ENCODE measurements at regions not wholly inside any gene's neighbourhood (a gene's known extent, or its start where the extent isn't known, plus 50 kb on each side); places are given as distances from the start of the nearest gene placed in this dataset.
A peak's percentile ranks its signal among the peaks of the same experiment; 100 is the strongest.

DNA sequence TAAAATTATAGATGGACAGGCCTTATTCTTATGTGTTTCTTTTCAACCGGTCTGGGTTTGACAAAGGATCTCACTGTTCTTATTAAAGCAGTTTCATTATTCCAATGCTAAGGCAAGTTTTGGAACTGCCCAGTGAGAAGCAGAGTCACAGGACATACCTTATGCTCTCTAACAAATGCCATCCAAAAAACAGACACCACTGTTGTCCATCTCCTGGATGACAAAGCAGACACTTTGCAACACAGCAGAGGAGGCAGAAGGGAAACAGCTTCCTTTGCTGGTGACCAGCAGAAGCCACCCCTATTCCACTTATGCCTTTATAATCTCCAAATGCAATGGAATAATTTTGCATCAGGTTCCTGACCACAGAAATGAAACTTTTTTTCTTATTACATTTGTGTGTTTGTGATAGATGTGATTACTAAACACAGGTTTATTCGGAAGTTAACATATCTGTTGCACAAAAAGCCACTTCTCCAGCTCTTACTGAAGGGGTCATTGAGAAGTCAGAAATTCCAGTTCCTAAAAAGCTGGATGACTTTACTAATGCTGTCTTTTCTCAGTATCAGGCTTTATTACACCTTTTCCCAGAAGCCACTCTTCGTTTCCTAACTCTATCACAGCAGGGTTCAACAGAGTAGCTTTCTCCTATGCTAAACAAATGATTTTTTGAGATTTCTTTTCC lies 115.6 kb downstream of the BTG1 start:
- DNase-seq, result no peak

DNA sequence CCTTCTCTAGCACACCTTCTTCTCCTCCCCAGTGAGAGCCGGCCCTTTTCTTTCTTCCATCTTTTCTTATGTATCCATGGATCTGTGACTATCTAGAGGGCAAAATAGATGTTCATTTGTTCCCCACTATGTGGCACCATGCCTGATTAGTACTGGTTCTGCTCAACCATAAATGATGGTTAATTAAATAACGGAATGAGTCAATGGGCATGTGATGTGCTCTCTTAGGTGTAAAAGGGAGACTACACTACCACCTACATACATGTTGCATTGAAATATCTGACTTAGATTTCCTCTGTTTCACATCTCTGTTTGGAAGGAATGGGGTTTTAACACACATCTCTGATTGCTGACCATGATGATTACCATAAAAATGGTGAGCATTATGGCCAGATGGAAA lies 116.5 kb downstream of the BTG1 start:
- no peak for DNase-seq

DNA sequence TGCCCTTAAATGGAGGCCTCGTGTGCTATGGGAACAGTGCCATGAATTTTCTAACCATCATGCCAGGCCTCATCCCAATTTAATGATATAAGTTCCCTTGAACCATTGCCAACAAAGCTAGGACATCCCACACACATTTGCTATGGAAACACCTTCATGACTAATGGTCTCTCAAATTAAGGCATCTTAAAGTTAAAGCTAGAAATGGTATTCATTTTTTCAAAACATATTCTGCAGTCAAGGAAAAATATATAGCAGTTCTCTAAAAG lies 117.3 kb downstream of the BTG1 start:
- no peak for DNase-seq

DNA sequence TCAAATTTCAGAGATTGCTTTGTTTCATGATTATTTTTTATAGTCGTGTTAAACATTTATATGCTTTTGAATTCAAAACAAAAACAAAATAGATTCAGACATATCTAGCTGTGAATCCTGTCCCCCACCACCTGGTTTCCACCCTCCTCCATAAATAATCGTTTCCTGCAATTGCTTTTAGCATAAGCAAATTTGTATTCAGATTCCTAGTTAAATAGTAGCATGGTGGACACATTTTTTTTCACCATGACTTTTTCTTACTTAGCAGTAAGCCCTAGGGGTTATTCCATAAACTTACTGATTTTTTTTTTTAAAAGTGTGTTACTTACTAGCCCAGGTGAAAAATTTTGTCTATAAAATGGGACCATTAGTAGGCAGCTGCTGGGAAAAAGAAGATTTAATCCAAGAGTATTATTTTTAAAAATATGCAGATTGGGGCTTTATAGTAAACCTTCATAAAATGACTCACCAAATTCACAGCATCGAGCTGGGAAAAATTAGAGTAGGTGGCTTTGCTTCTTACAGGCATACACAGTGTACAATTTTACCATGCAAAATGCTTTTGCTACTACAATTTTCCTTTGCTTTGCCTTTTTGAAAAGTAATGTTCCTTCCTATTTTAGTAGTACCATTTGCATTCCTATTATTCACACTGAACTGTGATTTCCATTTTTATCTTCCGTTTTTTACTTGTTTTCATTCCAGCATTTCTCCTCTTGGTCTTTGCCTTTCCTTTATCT lies 117.8 kb downstream of the BTG1 start:
- DNase-seq, result no peak

DNA sequence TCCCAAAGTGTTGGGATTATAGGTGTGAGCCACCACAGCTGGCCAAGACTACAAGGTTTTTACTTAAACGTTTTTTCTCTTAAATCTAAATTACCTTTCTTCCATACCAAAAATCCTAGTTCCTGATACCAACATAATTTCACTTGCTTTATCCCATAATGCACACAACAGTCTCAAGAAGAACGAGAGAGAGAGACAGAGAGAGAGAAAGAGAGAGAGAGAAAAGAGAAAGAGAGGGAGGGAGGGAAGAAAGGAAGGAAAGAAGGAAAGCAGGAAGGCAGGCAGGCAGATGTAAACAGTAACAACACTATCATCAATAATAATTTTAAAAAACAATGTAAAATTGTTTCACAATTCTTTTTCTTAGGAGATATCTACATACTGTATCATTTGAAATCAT lies 118.4 kb downstream of the BTG1 start:
- DNase-seq, result no peak

DNA sequence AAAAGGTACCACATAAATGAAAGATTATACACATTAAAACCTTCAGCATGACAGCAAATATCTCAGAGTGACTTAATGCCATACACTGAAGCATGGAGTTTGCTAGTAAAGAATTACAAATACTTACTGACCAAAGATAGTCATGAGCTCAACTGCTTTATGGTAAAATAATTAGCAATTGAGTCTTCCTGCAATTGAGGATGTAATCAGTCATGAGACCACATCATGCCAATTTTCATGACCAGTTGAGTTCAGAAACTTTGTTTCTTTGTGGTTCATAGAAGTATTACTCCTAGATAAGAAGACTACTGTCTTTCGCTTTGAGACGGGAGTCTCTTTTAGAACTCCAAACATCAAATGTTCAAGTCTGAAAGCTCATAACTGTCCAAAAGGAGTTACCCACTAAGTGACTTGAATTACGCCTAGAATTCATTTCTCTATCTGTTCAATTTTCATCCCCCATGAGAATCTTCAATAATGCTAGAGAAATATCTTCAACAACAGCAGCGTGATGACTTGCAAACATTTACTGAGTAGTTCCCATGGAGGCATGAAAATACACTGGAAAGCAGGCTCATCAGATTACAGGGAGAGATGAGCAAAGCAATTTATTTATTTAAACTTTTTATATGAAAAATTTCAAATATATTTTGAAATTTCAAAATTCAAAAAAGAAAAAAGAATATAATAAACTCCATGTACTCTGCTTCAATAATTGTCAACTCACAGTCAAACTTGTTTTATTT lies 120.0 kb downstream of the BTG1 start:
- DNase-seq, result no peak

DNA sequence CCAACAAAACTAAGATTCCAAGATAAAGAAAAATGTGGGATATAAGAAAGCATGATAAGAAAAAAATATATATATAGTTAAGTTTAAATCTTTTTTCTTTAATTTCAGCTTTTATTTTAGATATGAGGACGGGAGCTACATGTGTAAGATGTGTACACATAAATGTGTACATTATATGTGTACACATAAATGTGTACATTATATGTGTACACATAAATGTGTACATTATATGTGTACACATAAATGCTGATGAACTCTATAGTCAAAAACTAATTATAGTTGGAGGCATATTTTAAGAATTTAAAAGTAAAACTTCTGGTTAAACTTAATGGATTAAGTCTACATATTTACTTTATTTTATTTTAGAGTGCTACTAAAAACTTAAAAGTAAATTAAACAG lies 123.6 kb downstream of the BTG1 start:
- no peak for DNase-seq

DNA sequence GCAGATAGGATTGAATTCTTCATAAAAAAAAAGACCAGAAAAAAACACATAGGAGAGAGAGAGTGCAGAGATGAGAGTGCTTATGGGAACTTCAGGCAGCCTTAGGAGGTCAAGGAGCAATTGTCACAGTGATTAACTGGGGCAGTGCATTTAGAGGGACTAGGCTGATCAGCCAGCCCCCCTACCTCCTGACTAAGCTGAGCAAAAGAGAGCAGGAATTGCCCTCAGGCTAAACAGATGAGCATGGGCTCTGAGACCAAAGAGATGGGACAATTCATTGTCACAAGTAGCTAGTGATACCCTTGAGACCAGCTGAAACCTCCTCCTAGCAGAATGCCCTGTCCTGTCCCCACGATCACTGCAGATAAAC lies 124.0 kb downstream of the BTG1 start:
- DNase-seq, result no peak

DNA sequence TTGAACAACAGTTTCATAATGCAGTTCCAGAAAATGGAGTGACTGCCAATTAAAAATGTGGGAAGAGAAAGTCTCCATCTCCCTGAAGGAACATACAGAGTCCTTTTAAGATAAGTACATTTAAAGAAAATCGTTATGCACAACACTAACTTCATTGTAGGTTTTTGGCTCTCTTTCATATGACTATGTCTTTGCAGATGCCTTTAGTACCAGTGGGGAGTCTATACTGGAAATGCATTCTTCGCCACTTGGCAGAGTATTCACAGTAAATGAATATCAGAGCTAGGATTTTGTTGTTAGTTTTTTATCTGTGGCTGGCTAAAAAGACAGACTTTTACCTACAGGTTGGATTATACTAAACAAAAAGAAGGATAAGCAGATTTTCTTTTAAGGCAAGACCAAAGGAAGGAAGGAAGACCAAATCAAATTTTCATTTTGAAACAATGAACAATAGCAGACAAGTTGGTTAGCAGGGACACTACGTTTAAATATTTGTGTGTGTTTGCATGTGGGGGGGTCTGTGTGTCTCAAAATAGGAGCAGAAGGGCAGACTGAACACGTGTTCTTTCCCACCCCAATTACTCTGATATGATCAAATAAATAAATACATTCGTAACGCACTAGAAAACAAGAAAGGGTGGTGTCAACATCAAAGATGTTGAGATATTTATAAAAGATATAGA lies 124.5 kb downstream of the BTG1 start:
- no peak for DNase-seq

DNA sequence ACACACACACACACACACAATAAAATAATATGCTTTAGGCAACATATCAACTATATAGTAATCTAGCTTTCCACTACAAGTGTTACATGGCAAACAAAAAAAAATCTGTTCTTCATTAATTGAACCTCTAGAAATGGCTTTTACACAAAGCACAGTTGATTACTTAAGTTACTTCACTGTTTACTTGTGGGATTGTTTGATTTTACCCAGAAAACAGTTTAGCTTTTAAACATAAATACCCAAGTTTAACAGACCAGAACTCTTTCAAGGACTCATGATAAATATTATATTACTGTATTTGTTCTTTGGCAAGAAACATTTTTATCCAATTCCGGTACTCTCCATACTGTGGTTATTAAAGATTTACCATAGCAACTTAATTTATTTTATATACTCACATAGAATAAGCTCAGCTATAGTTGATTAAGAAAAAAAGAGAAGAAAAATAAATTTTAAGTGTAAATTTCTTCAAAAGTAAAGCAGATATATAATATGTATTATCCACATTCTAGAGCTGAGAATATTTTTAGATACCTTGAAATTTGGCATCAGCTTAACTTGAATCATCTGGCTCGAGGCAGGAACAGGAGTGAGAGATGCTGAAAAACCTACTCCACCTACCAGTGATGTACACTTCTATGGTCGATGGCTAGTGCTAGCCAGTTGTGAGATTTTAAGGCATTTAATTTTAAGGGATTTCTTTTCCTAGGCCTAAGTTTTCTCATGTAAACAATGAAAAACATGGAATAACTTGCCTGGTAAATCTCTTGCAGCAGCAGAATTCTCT lies 126.0 kb downstream of the BTG1 start:
- DNase-seq, result no peak

DNA sequence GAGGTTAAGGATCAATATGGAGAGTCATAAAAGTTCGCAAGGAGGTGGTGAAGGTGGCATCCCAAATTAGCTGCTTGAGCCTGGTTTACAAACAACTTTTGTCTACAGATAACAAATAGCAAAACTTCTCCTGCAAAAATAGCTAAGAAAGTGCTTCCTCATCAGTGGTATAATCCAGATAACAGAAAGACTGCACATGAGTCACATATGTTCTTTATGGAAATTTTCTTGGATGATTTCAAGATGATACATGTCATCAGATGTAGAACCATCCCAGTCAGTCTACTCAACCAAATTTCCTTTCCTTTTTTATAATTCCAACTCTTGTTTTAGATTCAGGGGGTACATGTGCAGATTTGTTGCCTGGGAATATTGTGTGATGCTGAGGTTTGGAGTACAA lies 133.0 kb downstream of the BTG1 start:
- no peak for DNase-seq

DNA sequence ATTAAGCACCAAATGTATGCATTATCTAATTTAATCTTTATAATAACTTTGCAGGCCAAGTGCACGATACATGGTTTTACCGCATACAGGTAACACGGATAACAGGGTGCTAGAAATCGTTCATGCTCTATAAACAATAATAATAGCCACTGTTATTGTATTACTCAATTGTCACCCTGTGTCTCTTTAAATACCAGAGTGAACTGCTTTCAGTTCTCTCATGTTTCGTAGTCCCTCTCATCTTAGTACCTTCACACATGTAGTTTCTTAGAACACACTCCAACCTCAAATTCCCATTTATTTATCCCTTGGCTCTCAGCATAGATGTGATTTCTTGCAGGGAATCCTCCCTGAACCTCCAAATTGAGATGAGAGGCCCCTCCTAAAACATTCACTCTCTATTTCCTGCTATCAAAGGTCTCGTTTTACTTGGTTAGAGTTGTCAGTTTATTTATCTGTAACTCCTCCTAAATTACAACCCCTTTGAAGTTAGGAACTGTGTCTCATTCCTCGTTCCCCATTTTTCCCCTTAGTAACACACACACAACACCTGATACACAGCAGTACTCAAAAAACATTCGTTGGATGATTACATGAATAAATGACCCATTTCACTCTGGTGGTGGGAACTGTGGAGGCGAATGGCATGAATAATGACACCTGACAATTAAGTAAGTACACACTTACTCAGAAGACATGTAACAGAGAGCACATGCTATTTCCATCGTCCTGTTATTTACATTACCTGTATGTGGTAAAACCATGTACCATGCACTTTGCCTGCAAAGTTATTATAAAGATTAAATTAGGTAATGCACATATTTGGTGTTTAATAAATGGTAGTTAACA lies 134.6 kb downstream of the BTG1 start:
- DNase-seq, result no peak

DNA sequence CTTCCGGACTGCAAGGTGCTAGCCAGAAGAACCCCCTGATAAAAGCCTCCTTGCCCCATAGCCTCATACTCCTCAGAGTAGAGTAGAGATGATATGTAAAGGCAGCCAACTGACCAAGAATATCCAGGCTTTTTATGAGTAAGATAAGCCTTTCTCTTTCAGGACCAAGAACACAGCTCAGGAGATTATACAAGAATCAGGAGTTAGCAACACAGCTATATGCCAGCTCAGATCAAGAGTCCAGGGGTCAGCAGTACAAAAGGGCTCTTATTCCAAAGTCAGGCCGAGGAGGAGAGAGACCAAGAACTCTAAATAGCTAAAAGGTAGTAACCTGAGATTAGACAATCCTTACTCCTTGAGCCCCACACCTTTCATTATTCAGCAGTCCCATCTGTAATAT lies 135.3 kb downstream of the BTG1 start:
- DNase-seq, result no peak

DNA sequence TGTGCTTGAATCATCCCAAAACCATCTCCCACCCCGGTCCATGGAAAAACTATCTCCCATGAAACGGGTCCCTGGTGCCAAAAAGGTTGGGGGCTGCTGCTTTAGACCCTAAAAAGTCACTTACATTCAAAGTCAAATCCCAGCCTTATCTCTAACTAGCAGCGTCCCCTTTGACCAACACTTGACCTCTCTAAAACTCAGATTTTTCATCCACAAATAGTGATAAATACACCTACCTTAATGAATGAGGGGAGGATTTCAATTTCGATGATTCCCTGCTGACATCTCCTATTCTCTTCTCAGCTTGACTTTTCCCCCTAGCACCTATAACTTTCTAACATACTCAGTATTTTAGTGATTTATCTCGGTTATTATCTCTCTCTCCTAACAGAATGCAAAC lies 137.3 kb downstream of the BTG1 start:
- no peak for DNase-seq

DNA sequence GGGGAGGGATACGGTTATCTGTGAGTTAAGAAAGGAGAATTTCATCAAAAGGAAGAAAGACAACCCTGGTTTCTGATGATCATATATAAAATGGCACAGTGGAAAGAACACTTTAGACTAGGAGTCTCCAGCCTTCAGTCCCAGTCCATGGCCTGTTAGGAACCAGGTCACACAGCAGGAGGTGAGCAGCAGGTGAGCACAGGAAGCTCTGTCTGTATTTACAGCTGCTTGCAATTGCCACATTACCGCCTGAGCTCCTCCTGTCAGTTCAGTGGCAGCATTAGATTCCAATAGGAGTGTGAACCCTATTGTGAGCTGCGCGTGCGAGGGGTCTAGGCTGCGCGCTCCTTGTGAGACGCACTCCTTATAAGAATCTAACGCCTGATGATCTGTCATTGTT lies 137.9 kb downstream of the BTG1 start:
- DNase-seq, result no peak

DNA sequence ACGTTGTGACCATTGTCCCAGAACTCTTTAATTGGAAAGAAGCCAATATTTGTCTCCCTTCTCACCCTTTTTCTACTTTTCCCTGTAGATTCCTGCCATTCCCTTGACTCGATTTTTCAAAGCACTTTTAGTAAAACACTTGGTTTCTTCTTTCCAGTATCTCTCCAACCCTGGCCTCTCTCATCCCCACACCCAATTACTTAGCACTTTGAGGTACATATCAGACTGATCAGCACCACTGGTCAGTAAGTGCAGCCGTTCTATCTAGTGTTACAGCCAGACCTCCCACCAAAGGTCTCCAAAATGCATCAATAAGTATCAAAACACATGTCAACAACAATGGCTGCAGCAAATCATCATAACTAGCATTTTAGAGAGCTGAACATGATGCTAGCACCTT lies 141.9 kb downstream of the BTG1 start:
- no peak for DNase-seq

DNA sequence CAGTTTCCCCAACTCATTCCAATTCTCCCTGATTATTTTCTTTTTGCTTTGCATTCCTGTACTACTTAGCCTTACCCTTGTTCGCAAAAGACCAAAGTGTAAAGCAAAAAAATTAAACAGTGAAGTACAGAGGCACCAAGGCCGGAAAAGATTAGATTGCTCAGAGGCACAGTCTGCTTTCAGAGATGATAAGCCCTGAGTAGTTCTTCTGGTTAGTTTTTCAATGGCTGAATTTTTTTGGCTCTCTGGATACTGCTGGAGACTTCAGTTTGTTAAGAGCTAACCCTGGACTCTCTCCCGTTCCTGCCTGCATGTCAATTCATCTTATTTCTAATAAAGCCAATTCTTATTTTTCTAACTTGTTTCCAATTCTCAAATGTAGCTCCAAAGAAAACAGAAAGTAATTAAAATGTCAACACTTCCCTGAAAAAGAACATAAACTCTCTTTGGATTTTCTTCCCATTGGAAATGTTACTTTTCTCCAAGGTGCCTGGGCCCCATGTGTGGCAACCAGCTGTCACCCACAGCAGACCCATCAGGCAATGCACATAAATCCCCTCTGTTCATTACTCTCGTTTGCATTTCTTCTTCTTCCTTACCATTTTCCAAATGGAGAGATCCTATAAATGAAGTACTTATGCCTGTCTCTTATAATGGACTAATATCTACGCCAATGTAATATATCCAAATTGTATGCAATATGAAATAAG lies 142.8 kb downstream of the BTG1 start:
- no peak for DNase-seq

DNA sequence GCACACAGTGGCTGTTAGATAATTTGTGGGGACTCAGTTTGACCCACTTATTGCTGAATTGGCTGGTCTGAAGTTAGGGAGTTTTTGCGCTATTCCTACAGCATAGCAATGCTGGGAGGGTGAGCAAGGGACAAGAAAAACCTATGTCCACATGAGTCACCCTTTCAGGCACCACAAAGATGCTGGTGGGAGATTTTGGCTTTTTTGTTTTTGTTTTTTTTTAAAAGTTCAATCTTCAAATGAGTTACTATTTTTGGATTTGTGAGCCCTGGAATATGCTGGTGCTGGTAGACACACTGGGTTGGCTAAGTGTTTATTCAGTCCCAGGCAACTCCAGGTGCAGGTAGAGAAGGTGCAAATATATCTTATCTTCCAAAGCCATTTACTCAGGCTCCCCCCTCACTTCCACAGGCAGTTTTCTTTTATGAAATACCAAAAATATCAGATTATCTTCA lies 143.4 kb downstream of the BTG1 start:
- no peak for DNase-seq

DNA sequence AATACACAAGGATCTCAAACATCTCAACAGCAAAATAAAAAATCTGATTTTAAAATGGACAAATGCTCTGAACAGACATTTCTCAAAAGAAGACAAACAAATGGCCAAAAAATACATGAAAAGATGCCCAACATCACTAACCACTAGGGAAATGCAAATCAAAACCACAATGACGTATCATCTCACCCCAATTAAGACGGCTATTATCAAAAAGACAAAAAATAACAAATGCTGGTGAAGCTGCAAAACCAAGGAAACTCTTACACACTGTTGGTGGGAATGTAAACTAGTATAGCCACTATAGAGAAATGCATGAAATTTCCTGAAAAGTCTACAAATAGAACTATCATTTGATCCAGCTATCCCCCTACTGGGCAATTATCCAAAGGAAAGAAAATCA lies 145.0 kb downstream of the BTG1 start:
- DNase-seq, result peak; percentile 36

DNA sequence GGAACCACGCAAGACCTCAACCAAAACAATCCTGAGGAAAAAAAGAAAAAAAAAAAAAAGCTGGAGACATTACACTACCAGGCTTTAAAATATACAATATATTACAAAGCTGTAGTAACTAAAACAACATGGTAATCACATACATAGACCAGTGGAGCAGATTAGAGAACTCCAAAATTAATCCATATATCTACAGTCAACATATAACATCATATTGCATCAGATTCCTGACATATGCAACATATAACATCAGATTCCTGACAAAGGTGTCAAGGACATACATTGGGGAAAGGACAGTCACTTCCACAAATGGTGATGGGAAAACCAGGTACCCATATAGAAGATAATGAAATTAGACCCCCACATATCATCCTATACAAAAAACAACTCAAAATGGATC lies 145.8 kb downstream of the BTG1 start:
- no peak for DNase-seq

DNA sequence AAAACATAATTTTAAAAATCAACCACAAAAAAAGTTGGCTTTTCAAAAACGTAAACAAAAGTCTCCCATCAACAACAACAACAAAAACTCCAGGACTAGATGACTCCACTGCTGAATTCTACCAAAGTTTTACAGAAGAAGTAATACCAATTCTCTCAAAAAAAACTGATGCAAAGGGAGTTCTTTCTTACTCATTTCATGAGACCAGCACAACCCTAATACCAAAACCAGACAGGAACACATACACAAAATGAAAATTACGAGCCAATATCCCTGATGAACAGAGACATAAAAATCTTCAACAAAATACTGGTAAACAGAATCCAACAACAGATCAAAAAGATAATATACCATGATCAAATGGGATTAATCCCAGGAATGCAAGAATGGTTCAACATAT lies 147.3 kb downstream of the BTG1 start:
- DNase-seq, result no peak
